ENCODE measurements at regions not wholly inside any gene's neighbourhood (a gene's known extent, or its start where the extent isn't known, plus 50 kb on each side); places are given as distances from the start of the nearest gene placed in this dataset.

GRCh38 chr1:82836973-82837680, 1036.4 kb downstream of the ADGRL2 start:
- Histone ChIP-seq H3K27me3 (ENCODE audit: insufficient read depth, low read length) (no peaks in the 10 kb centered on the region), H3K36me3 (ENCODE audit: insufficient read depth, low read length) (no peaks in the 10 kb centered on the region), H4K20me1 (ENCODE audit: insufficient read depth, low read length) (no peaks in the 10 kb centered on the region), H3K9me3 (ENCODE audit: low read length) (no peaks in the 10 kb centered on the region), H2AFZ (ENCODE audit: low read length) (no peak overlapping the region), H3F3A (ENCODE audit: insufficient read depth, low read length) (no peaks in the 10 kb centered on the region), H3K79me2 (ENCODE audit: insufficient read depth, low read length) (no peaks in the 10 kb centered on the region), H3K4me2 (ENCODE audit: low read length) (no peak overlapping the region), H3K9ac (ENCODE audit: low read length) (no peak overlapping the region), H3K27ac (ENCODE audit: low read depth, low read length, poor library complexity, severe bottlenecking) (no peak overlapping the region), H3K4me3 (ENCODE audit: low read depth, low read length, poor library complexity, severe bottlenecking) (no peak overlapping the region), H3K9me2 (ENCODE audit: low read depth, low read length) (no peaks in the 10 kb centered on the region), H3K4me1 (ENCODE audit: insufficient read depth, low read length, severe bottlenecking) (no peaks in the 10 kb centered on the region)
- TF ChIP-seq, protein P1, sequence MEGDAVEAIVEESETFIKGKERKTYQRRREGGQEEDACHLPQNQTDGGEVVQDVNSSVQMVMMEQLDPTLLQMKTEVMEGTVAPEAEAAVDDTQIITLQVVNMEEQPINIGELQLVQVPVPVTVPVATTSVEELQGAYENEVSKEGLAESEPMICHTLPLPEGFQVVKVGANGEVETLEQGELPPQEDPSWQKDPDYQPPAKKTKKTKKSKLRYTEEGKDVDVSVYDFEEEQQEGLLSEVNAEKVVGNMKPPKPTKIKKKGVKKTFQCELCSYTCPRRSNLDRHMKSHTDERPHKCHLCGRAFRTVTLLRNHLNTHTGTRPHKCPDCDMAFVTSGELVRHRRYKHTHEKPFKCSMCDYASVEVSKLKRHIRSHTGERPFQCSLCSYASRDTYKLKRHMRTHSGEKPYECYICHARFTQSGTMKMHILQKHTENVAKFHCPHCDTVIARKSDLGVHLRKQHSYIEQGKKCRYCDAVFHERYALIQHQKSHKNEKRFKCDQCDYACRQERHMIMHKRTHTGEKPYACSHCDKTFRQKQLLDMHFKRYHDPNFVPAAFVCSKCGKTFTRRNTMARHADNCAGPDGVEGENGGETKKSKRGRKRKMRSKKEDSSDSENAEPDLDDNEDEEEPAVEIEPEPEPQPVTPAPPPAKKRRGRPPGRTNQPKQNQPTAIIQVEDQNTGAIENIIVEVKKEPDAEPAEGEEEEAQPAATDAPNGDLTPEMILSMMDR (IDR thresholded peaks at IDR 0.05; ENCODE audit: low read length) = no peak
- no peak for TF ChIP-seq EZH2 (IDR thresholded peaks at IDR 0.05; ENCODE audit: borderline replicate concordance, low read length)

DNA sequence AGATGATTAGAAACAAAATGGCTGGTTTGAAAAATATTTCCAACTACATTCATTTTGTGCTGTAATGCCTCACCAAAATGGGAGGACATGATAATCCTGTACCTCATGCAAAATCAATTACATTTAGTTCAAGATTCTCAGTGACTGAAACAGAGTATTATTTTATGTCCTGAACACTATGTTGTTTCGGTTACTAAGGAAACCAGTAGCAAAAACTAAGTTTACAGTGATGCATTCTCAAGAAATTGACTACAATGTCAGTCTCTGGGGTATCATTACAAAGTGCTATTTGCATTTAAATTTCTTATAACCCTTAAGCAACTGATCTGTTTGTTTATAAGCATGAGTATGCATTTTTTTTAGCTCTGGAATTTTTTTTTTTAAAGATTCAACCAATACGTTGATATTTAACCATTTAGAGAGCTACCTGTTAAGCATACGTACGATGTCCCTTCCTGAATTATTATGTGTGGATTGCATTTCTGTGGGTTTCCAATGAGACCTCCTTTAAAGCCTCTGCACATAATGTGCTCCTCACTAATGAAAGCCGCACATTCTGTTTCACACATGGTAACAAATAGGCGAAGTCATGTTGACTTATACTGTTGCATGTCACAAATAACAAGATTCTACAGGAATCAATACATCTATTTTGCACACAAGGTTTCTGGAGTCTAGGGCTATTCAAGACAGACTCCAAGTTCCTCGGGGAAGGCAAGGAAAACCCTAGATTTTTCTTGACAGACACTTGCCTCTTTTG, 1035.7 kb downstream of the ADGRL2 start:
- Histone ChIP-seq H3K9me3 (ENCODE audit: low read length) (no peaks in the 10 kb centered on the region), H3K4me3 (ENCODE audit: low read depth, low read length, poor library complexity, severe bottlenecking) (no peak overlapping the region), H2AFZ (ENCODE audit: low read length) (no peak overlapping the region), H3K27ac (ENCODE audit: low read depth, low read length, poor library complexity, severe bottlenecking) (no peak overlapping the region), H3K9me2 (ENCODE audit: low read depth, low read length) (no peaks in the 10 kb centered on the region), H3F3A (ENCODE audit: insufficient read depth, low read length) (no peaks in the 10 kb centered on the region), H3K79me2 (ENCODE audit: insufficient read depth, low read length) (no peaks in the 10 kb centered on the region), H3K4me2 (ENCODE audit: low read length) (no peak overlapping the region), H3K9ac (ENCODE audit: low read length) (no peak overlapping the region), H3K4me1 (ENCODE audit: insufficient read depth, low read length, severe bottlenecking) (no peaks in the 10 kb centered on the region), H4K20me1 (ENCODE audit: insufficient read depth, low read length) (no peaks in the 10 kb centered on the region), H3K27me3 (ENCODE audit: insufficient read depth, low read length) (no peaks in the 10 kb centered on the region), H3K36me3 (ENCODE audit: insufficient read depth, low read length) (no peaks in the 10 kb centered on the region)
- TF ChIP-seq, protein P1 (IDR thresholded peaks at IDR 0.05; ENCODE audit: low read length) = no peak
- no peak for TF ChIP-seq EZH2 (IDR thresholded peaks at IDR 0.05; ENCODE audit: borderline replicate concordance, low read length)

DNA sequence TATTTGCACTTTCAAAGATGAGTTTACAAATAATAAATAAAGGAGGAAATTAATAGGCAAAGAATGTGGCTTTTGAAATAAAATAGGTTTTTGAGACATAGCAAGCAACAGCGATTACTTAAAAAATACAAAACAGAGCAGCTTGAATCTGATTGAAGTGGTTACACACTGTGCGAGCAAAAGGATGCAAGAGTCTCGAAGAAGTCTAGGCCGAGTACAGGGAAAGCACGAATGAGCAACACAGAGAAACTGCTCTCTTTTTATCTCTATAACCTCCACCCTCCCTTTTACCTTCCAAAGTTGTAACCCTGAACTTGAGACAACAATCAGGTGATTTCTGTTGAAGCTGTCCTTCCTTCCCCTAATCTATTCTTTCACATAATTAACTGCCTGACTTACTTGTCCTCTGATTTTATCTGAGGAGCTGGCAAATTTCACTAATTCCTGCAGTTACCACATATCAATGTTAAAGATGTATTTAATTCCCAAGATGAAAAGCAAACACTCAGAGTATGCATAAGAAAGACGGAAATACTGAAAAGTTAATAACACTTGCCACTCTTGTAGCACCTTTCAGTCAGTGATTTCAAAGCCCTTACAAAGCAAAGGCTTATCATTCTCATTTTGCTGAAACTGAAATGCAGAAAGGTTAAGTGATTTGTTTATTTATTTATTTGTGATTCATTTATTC, 1030.1 kb downstream of the ADGRL2 start:
- Histone ChIP-seq H3K9ac (ENCODE audit: low read length) (no peak overlapping the region), H3F3A (ENCODE audit: insufficient read depth, low read length) (no peaks in the 10 kb centered on the region), H4K20me1 (ENCODE audit: insufficient read depth, low read length) (no peaks in the 10 kb centered on the region), H3K4me2 (ENCODE audit: low read length) (no peak overlapping the region), H3K79me2 (ENCODE audit: insufficient read depth, low read length) (no peaks in the 10 kb centered on the region), H3K27ac (ENCODE audit: low read depth, low read length, poor library complexity, severe bottlenecking) (no peak overlapping the region), H2AFZ (ENCODE audit: low read length) (no peak overlapping the region), H3K4me1 (ENCODE audit: insufficient read depth, low read length, severe bottlenecking) (no peaks in the 10 kb centered on the region), H3K4me3 (ENCODE audit: low read depth, low read length, poor library complexity, severe bottlenecking) (no peak overlapping the region), H3K9me2 (ENCODE audit: low read depth, low read length) (no peaks in the 10 kb centered on the region), H3K36me3 (ENCODE audit: insufficient read depth, low read length) (no peaks in the 10 kb centered on the region), H3K9me3 (ENCODE audit: low read length) (no peaks in the 10 kb centered on the region), H3K27me3 (ENCODE audit: insufficient read depth, low read length) (no peaks in the 10 kb centered on the region)
- TF ChIP-seq, protein P1 (IDR thresholded peaks at IDR 0.05; ENCODE audit: low read length) = no peak
- no peak for TF ChIP-seq EZH2 (IDR thresholded peaks at IDR 0.05; ENCODE audit: borderline replicate concordance, low read length)
